B cell (primary cell): ENCODE measurements at regions not wholly inside any gene's neighbourhood (a gene's known extent, or its start where the extent isn't known, plus 50 kb on each side); places are given as distances from the start of the nearest gene placed in this dataset.

Source experiments
- ATAC-seq: fragments of 200-7000 bp; cut with Tn5 transposase; one replicate; pipeline ENCODE4 v1.10.0; 2021; ENCODE audit warnings: low read depth, mild to moderate bottlenecking, moderate number of reproducible peaks, moderate library complexity
- CTCF ChIA-PET: fragments of 350-600 bp; sonication (Branson Sonifier 250); formaldehyde crosslinking; loops from one replicate; lab custom pipeline; 2021; ENCODE audit warnings: antibody characterized with exemption, inconsistent platforms; lab: Charles Lee
- POLR2A ChIA-PET: fragments of 350-600 bp; sonication (Branson Sonifier 250); formaldehyde crosslinking; loops from one replicate; lab custom pipeline; 2021; ENCODE audit warnings: antibody characterized with exemption; lab: Charles Lee
- DNase-seq: peaks from one replicate; pipeline ENCODE4 v3.0.0; 2013
- H2AFZ ChIP-seq: 2 replicates; pipeline ENCODE4 v1.6.1; 2012; ENCODE audit warnings: mild to moderate bottlenecking, low read depth, low read length; ENCODE audit not compliant: insufficient read depth, poor library complexity, severe bottlenecking
- H3K27ac ChIP-seq, 2 donors: 1 replicate in 1 of 2; 2 replicates in 1 of 2; pipeline ENCODE4 v1.5.1; 2012 to 2013; ENCODE audit warnings: low read length in 2 of 2, mild to moderate bottlenecking in 2 of 2, moderate library complexity in 1 of 2
- H3K27me3 ChIP-seq, 4 experiments: fragments of 200-600 bp in 1 of 4; sonication (generic) in 1 of 4; replicated peaks in 1 of 4; 1 replicate in 2 of 4; 2 replicates in 2 of 4; pipeline versions ENCODE4 v1.6.1 to v1.7.0; 2013 to 2016; ENCODE audit warnings: low read length in 3 of 4, mild to moderate bottlenecking in 2 of 4, mixed read lengths in 1 of 4, moderate library complexity in 1 of 4; ENCODE audit not compliant: insufficient read depth in 4 of 4, control insufficient read depth in 3 of 4; ENCODE audit errors: control extremely low read depth in 1 of 4
- H3K36me3 ChIP-seq, 2 experiments: replicated peaks in 1 of 2; 1 replicate in 1 of 2; 2 replicates in 1 of 2; pipeline versions ENCODE4 v1.6.1 to v1.7.1; 2013; ENCODE audit warnings: low read length in 1 of 2; ENCODE audit not compliant: insufficient read depth in 2 of 2, control insufficient read depth in 1 of 2; ENCODE audit errors: control extremely low read depth in 1 of 2, extremely low read depth in 1 of 2
- H3K4me1 ChIP-seq, 2 donors: fragments of 200-600 bp in 1 of 2; sonication (generic) in 1 of 2; 1 replicate in 1 of 2; 2 replicates in 1 of 2; pipeline versions ENCODE4 v1.5.1 to v1.6.1; 2013 to 2017; ENCODE audit warnings: low read length in 2 of 2; ENCODE audit not compliant: control insufficient read depth in 2 of 2, insufficient read depth in 2 of 2
- H3K4me2 ChIP-seq: replicated peaks from 2 replicates; pipeline ENCODE3; 2012; ENCODE audit warnings: mild to moderate bottlenecking, low read depth, low read length; ENCODE audit not compliant: poor library complexity, severe bottlenecking
- H3K4me3 ChIP-seq, 5 experiments: fragments of 200-600 bp in 1 of 5; sonication (generic) in 1 of 5; 1 replicate in 3 of 5; 2 replicates in 2 of 5; pipeline versions ENCODE4 v1.5.1 to v1.7.0; 2011 to 2016; ENCODE audit warnings: low read length in 4 of 5, mild to moderate bottlenecking in 4 of 5, low read depth in 2 of 5, control low read depth in 1 of 5, moderate library complexity in 1 of 5; ENCODE audit not compliant: insufficient read depth in 1 of 5; ENCODE audit errors: control extremely low read depth in 1 of 5, extremely low read depth in 1 of 5
- H3K79me2 ChIP-seq: fragments of 200-600 bp; sonication (generic); one replicate; pipeline ENCODE4 v1.6.0; 2016; ENCODE audit warnings: low read length; ENCODE audit not compliant: control insufficient read depth, insufficient read depth
- H3K9ac ChIP-seq: fragments of 200-600 bp; sonication (generic); 2 replicates; pipeline ENCODE4 v1.6.1; 2017; ENCODE audit warnings: mild to moderate bottlenecking, low read length, moderate library complexity
- H3K9me3 ChIP-seq, 3 donors: one replicate each; pipeline versions ENCODE4 v1.6.1 to v1.7.1; 2013; ENCODE audit warnings: low read length in 2 of 3; ENCODE audit not compliant: control insufficient read depth in 2 of 3, insufficient read depth in 1 of 3; ENCODE audit errors: control extremely low read depth in 1 of 3
- H4K20me1 ChIP-seq: 2 replicates; pipeline ENCODE4 v1.6.0; 2012; ENCODE audit warnings: mild to moderate bottlenecking, low read length; ENCODE audit not compliant: insufficient read depth, control insufficient read depth, poor library complexity, severe bottlenecking
- H3K27ac Mint-ChIP-seq: one replicate; pipeline ENCODE4 v1.8.0; 2021; ENCODE audit warnings: mixed read lengths
- H3K27me3 Mint-ChIP-seq: one replicate; pipeline ENCODE4 v1.8.0; 2021; ENCODE audit warnings: mixed read lengths
- H3K4me1 Mint-ChIP-seq: one replicate; pipeline ENCODE4 v1.8.0; 2021; ENCODE audit warnings: mixed read lengths
- H3K4me3 Mint-ChIP-seq: one replicate; pipeline ENCODE4 v1.8.0; 2021; ENCODE audit warnings: mixed read lengths
- H3K9me3 Mint-ChIP-seq: one replicate; pipeline ENCODE4 v1.8.0; 2022; ENCODE audit warnings: mixed read lengths; ENCODE audit not compliant: insufficient read depth
- EZH2 ChIP-seq: IDR thresholded peaks from 2 replicates; pipeline ENCODE4 v1.6.1; 2012; ENCODE audit warnings: borderline replicate concordance, low read depth, mild to moderate bottlenecking, moderate library complexity, low read length; ENCODE audit not compliant: insufficient read depth, poor library complexity, severe bottlenecking
- WGBS: methylation state at CpG from one replicate; pipeline ENCODE4 v1.1.5; 2013; ENCODE audit warnings: missing lambda C conversion rate; ENCODE audit not compliant: insufficient coverage; 5-methylcytosine and 5-hydroxymethylcytosine counted together
- intact Hi-C: fragments of 100-400 bp; cut with micrococcal nuclease; formaldehyde crosslinking; loops from one replicate; pipeline ENCODE4 v1.10.0; 2022
- TF ChIP-seq, protein P1 (sequence below): fragments of 200-600 bp; IDR thresholded peaks from one replicate; pipeline ENCODE4 v1.8.0; 2022; ENCODE audit warnings: antibody characterized with exemption, mild to moderate bottlenecking

DNA sequence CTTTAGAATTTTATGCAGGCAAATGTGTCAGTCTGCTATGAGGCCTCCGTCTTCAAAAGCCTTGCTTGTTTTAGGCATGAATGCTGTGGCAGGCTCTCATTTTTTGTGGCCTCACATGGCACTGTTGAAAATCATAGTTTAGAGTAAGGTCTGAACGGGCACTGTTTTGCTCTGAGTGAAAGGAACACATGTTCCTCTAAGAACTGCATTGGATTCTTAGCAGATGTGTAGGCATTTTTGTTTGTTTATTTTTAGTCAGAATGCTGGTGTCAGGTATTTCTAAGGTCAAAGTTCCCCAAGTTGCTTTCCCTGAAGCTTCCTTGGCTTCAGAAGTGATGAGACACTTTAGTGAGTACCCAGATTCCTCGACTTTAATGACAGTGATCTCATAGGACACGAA, 173.7 kb downstream of the HS3ST3B1 start:
- DNase-seq (no peak), ATAC-seq (no peak)
- ChIA-PET POLR2A (no interaction called here), CTCF (no interaction called here)
- Histone ChIP-seq H3K4me2 (no peak overlapping the region), H3K27me3 (peaks cover 0 to 6% (median 0%) of the 10 kb centered on the region in 4 experiments), H3K36me3 (no peaks in the 10 kb centered on the region), H3K4me3 (no peak overlapping the region), H3K9me3 (no peaks in the 10 kb centered on the region), H3K27ac (no peak overlapping the region), H3K9ac (no peak overlapping the region), H3K4me1 (no peaks in the 10 kb centered on the region), H3K79me2 (no peaks in the 10 kb centered on the region), H4K20me1 (no peaks in the 10 kb centered on the region), H2AFZ (no peak overlapping the region)
- H3K4me3 Mint-ChIP-seq, result no peak overlapping the region
- H3K9me3 Mint-ChIP-seq, result no peaks in the 10 kb centered on the region
- intact Hi-C loops, result no loop called here
- H3K27ac Mint-ChIP-seq, result no peak overlapping the region
- H3K4me1 Mint-ChIP-seq, result no peaks in the 10 kb centered on the region
- no peak for TF ChIP-seq EZH2
- TF ChIP-seq, protein P1, sequence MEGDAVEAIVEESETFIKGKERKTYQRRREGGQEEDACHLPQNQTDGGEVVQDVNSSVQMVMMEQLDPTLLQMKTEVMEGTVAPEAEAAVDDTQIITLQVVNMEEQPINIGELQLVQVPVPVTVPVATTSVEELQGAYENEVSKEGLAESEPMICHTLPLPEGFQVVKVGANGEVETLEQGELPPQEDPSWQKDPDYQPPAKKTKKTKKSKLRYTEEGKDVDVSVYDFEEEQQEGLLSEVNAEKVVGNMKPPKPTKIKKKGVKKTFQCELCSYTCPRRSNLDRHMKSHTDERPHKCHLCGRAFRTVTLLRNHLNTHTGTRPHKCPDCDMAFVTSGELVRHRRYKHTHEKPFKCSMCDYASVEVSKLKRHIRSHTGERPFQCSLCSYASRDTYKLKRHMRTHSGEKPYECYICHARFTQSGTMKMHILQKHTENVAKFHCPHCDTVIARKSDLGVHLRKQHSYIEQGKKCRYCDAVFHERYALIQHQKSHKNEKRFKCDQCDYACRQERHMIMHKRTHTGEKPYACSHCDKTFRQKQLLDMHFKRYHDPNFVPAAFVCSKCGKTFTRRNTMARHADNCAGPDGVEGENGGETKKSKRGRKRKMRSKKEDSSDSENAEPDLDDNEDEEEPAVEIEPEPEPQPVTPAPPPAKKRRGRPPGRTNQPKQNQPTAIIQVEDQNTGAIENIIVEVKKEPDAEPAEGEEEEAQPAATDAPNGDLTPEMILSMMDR, result no peak
- H3K27me3 Mint-ChIP-seq, result peaks cover 15% of the 10 kb centered on the region
- 100% methylated on average over 1 of the region's 4 CpGs for WGBS

DNA sequence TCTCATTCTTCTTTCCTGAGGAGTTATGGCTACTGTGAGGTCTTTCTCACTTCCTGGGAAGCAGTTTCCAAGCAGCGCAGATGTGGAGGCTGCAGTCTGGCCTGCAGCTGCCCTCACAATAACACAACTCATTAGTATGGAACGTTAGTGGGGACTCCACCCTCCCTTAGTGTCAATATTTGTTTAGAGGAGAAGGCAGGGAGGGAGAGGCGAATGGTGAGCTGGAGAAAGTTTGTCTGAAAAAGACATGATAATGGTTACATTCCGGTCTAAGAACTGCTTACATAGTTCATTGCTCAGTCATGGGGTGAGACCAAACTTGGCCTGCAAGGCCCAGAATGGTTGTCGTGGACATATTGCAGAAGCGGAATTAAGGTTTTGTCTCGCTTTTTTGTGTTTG, 170.2 kb downstream of the HS3ST3B1 start:
- no peak for DNase-seq
- peaks cover 1 to 14% (median 14%) of the 10 kb centered on the region in 3 donors for H3K9me3 ChIP-seq
- no peak overlapping the region for H3K27ac ChIP-seq
- Mint-ChIP-seq H3K4me1 (no peaks in the 10 kb centered on the region), H3K27ac (no peak overlapping the region), H3K9me3 (peaks cover 13% of the 10 kb centered on the region), H3K4me3 (no peak overlapping the region), H3K27me3 (peaks cover 8% of the 10 kb centered on the region)
- H3K79me2 ChIP-seq, result no peaks in the 10 kb centered on the region
- ChIA-PET CTCF (no interaction called here), POLR2A (no interaction called here)
- intact Hi-C loops, result no loop called here
- H3K4me2 ChIP-seq, result no peak overlapping the region
- TF ChIP-seq, protein P1, result no peak
- no peak for TF ChIP-seq EZH2
- H3K36me3 ChIP-seq, result no peaks in the 10 kb centered on the region
- no peak for ATAC-seq
- 88% methylated on average over 2 of the region's 7 CpGs for WGBS
- H4K20me1 ChIP-seq, result no peaks in the 10 kb centered on the region
- no peaks in the 10 kb centered on the region for H3K4me1 ChIP-seq
- H3K27me3 ChIP-seq, result peaks cover 0 to 6% (median 0%) of the 10 kb centered on the region in 4 experiments
- no peak overlapping the region for H3K4me3 ChIP-seq
- H2AFZ ChIP-seq, result no peak overlapping the region
- H3K9ac ChIP-seq, result no peak overlapping the region
